ENCODE measurements at regions not wholly inside any gene's neighbourhood (a gene's known extent, or its start where the extent isn't known, plus 50 kb on each side); places are given as distances from the start of the nearest gene placed in this dataset.

DNA sequence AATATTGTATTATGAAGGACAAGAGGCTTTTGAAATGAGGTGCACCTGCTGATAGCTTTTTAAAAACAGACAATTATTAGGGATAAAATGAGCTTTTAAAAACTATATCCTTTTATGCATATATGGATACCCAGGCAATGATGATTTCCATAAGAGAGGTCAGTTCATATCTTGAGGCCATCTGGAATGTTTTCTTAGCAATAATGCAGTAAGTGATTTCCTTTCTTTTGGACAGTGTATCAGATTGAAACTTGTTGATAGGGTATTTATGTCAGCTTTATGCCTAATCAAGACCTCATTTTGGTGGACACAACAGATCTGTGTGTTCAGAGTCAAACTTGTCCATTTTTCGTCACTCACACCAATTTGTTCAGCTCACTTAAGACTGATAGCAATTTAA lies 413.5 kb upstream of the WWC1 start:
- Histone ChIP-seq H3K4me3 (no peak overlapping the region), H3K27ac (no peak overlapping the region)
- TF ChIP-seq CTCF (IDR thresholded peaks at IDR 0.05), result no peak
- DNase-seq (ENCODE audit: low spot score), result no peak

- no peak overlapping the region for H3K4me3 ChIP-seq
- DNase-seq (ENCODE audit: low spot score), result no peak
- no peak for TF ChIP-seq CTCF (IDR thresholded peaks at IDR 0.05)
- H3K27ac ChIP-seq, result no peak overlapping the region
Measured at GRCh38 chr5:167880420-167880819, 411.0 kb upstream of the WWC1 start.

DNA sequence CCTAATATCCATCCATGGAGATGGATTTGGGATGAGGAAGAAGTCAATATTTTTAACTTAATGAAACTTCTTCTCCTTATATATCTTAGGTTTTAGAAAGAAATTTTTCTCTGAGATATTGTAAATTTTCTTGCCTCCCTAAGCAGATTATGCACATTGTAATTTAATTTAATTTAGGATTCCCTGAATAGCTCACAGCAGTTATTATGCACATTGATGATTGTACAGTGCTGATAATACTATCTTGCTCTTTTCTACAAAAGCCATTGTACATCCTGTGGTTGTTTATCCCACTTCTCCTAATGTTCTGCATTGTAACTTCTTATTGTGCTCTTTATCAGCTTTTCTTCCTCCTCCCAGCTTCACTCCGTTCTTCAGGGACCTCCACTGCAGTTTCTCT lies 410.4 kb upstream of the WWC1 start:
- DNase-seq (ENCODE audit: low spot score), result no peak
- H3K27ac ChIP-seq, result no peak overlapping the region
- TF ChIP-seq CTCF (IDR thresholded peaks at IDR 0.05), result no peak
- no peak overlapping the region for H3K4me3 ChIP-seq

DNA sequence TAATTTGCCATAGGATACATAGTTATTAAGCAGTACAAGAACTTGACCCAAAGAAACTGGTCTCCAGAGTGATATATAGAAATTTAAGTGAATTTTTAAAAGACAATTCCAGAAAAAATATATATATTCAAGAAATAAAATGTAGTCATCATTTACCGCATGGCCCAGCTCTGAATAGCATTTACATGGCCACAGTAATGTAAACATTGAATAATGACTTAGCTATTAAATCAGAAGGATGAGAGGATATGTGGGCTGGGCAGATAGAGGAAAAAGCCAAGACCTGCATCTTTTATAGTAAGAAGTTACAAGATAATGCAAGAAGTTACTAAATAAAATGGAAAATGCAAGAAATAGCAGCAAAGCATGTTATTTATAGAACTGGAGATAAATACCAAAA lies 405.2 kb upstream of the WWC1 start:
- no peak overlapping the region for H3K4me3 ChIP-seq
- DNase-seq (ENCODE audit: low spot score), result no peak

DNA sequence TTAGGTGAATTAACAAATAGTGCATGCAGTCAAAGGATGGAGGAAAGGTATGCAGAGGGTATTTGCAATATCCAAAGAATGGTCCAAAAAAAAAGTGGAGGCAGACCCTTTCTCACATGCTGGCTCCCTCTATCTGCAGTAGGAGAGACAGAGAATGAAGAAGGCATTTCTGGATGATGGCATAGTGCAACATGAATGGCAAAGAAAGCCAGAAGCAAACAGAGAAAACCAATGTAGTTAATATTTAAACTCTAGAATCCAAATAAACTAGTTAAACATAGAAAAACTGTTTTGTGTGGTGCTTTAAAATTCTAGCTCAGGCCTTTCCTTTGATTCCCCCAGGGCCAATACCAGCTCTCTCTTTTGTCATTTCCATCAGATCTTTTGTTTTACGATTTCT lies 403.1 kb upstream of the WWC1 start:
- no peak overlapping the region for H3K4me3 ChIP-seq
- no peak for TF ChIP-seq CTCF (IDR thresholded peaks at IDR 0.05)
- DNase-seq (ENCODE audit: low spot score), result no peak
- no peak overlapping the region for H3K27ac ChIP-seq

More for the DNA sequence above, 405.2 kb upstream of the WWC1 start:
- no peak overlapping the region for H3K27ac ChIP-seq
- TF ChIP-seq CTCF (IDR thresholded peaks at IDR 0.05), result no peak

DNA sequence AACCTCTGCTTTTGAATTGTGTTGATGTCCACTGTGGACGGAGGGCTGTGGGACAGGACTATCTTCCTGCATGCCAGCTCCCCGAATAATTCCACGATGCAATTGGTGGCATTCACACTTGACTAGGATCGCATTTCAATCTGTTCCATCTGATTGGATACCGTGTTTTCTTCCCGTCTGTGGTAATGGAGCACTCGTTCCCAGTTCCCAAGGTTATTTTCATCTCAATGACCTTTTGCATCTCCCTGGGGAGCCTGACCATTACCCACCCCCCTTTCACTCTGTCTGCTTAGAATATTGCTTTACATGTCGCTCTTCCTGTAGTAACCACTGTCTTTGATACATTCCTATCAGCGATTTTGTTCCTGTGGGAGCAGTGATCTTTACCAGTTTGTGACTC lies 402.2 kb upstream of the WWC1 start:
- no peak overlapping the region for H3K4me3 ChIP-seq
- no peak overlapping the region for H3K27ac ChIP-seq
- DNase-seq (ENCODE audit: low spot score), result no peak
- no peak for TF ChIP-seq CTCF (IDR thresholded peaks at IDR 0.05)

DNA sequence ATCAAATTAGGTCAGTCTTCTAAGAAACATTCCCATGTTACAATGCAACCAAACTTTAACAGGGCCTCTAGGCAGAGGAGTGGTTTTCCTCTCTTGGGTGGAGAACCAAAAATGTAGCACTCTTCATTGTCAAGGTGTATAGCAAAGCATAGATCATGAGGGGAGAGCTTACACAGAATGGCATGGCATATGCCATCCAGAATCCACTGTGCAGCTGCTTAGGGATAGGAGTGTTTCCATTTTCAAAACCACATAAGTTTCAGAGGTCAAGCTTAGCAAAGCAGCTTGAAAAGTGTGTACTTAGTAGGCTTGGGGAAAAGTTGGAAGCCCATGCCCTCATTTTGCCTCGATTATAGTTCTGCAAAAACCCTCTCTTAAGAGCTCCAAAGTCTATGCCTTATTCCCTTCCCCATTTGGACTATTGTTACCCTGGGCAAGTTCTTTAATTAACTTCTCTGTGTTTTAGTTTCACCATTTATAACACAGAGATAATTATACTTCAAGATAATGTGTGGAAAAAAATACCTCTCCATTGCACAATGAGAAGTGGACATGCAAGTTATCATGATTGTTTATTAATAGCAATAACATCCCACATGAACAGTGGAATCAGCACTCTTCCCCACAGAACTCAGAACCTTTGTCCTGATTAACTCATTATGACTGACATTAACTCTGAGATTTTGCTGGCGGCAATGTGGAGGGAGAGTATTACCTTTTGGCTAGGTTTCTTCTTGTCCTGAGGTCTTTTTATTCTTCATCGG lies 398.9 kb upstream of the WWC1 start:
- DNase-seq (ENCODE audit: low spot score), result no peak
- Histone ChIP-seq H3K4me3 (no peak overlapping the region), H3K27ac (no peak overlapping the region)
- no peak for TF ChIP-seq CTCF (IDR thresholded peaks at IDR 0.05)
